KOPT-K1 (cell line): ENCODE measurements at regions not wholly inside any gene's neighbourhood (a gene's known extent, or its start where the extent isn't known, plus 50 kb on each side); places are given as distances from the start of the nearest gene placed in this dataset.

Source experiments
- H3K27ac ChIP-seq: fragments of 200-600 bp; sonication (generic); 2 replicates; pipeline ENCODE4 v1.5.1; 2016; ENCODE audit warnings: antibody characterized with exemption, mild to moderate bottlenecking, low read depth, low read length; ENCODE audit not compliant: poor library complexity, severe bottlenecking
- H3K36me3 ChIP-seq: fragments of 200-600 bp; sonication (generic); 2 replicates; pipeline ENCODE4 v1.5.1; 2017; ENCODE audit warnings: antibody characterized with exemption, mild to moderate bottlenecking, low read length, moderate library complexity; ENCODE audit not compliant: insufficient read depth
- H3K9me3 ChIP-seq: fragments of 200-600 bp; sonication (generic); 2 replicates; pipeline ENCODE4 v1.5.1; 2017; ENCODE audit warnings: antibody characterized with exemption, low read length, mild to moderate bottlenecking; ENCODE audit not compliant: insufficient read depth, poor library complexity, severe bottlenecking

- Histone ChIP-seq H3K36me3 (no peaks in the 10 kb centered on the region), H3K9me3 (no peaks in the 10 kb centered on the region)
Observed at GRCh38 chr18:40031435-40031834, 1923.6 kb upstream of the PIK3C3 start.

GRCh38 chr18:40019797-40020392, 1935.1 kb upstream of the PIK3C3 start:
- Histone ChIP-seq H3K27ac (no peak overlapping the region), H3K9me3 (no peaks in the 10 kb centered on the region), H3K36me3 (no peaks in the 10 kb centered on the region)

More at GRCh38 chr18:40031435-40031834, 1923.6 kb upstream of the PIK3C3 start:
- no peak overlapping the region for H3K27ac ChIP-seq

- Histone ChIP-seq H3K36me3 (no peaks in the 10 kb centered on the region), H3K27ac (no peak overlapping the region), H3K9me3 (no peaks in the 10 kb centered on the region)
Observed at GRCh38 chr18:40018266-40018665, 1936.8 kb upstream of the PIK3C3 start.

- no peak overlapping the region for H3K27ac ChIP-seq
- no peaks in the 10 kb centered on the region for H3K36me3 ChIP-seq
- no peaks in the 10 kb centered on the region for H3K9me3 ChIP-seq
Observed at GRCh38 chr18:40017021-40017420, 1938.0 kb upstream of the PIK3C3 start.

GRCh38 chr18:40016405-40016804, 1938.6 kb upstream of the PIK3C3 start:
- H3K9me3 ChIP-seq = no peaks in the 10 kb centered on the region
- no peaks in the 10 kb centered on the region for H3K36me3 ChIP-seq
- H3K27ac ChIP-seq = no peak overlapping the region

GRCh38 chr18:40013001-40013609, 1941.9 kb upstream of the PIK3C3 start:
- H3K27ac ChIP-seq = no peak overlapping the region
- no peaks in the 10 kb centered on the region for H3K9me3 ChIP-seq

GRCh38 chr18:40011201-40011600, 1943.8 kb upstream of the PIK3C3 start:
- no peak overlapping the region for H3K27ac ChIP-seq
- no peaks in the 10 kb centered on the region for H3K9me3 ChIP-seq
- no peaks in the 10 kb centered on the region for H3K36me3 ChIP-seq

More at GRCh38 chr18:40013001-40013609, 1941.9 kb upstream of the PIK3C3 start:
- H3K36me3 ChIP-seq = no peaks in the 10 kb centered on the region

- Histone ChIP-seq H3K9me3 (no peaks in the 10 kb centered on the region), H3K36me3 (no peaks in the 10 kb centered on the region), H3K27ac (no peak overlapping the region)
Observed at GRCh38 chr18:40006634-40007033, 1948.4 kb upstream of the PIK3C3 start.

GRCh38 chr18:40004246-40004645, 1950.8 kb upstream of the PIK3C3 start:
- Histone ChIP-seq H3K9me3 (no peaks in the 10 kb centered on the region), H3K27ac (no peak overlapping the region), H3K36me3 (no peaks in the 10 kb centered on the region)

- H3K27ac ChIP-seq = no peak overlapping the region
- no peaks in the 10 kb centered on the region for H3K36me3 ChIP-seq
- H3K9me3 ChIP-seq = no peaks in the 10 kb centered on the region
Observed at GRCh38 chr18:39998317-39998716, 1956.7 kb upstream of the PIK3C3 start.

GRCh38 chr18:39994498-39994897, 1960.5 kb upstream of the PIK3C3 start:
- no peaks in the 10 kb centered on the region for H3K36me3 ChIP-seq

GRCh38 chr18:39991696-39992265, 1963.3 kb upstream of the PIK3C3 start:
- H3K36me3 ChIP-seq = no peaks in the 10 kb centered on the region
- H3K9me3 ChIP-seq = no peaks in the 10 kb centered on the region
- no peak overlapping the region for H3K27ac ChIP-seq

More at GRCh38 chr18:39994498-39994897, 1960.5 kb upstream of the PIK3C3 start:
- Histone ChIP-seq H3K27ac (no peak overlapping the region), H3K9me3 (no peaks in the 10 kb centered on the region)

- Histone ChIP-seq H3K36me3 (no peaks in the 10 kb centered on the region), H3K9me3 (no peaks in the 10 kb centered on the region), H3K27ac (no peak overlapping the region)
Observed at GRCh38 chr18:39990540-39990939, 1964.5 kb upstream of the PIK3C3 start.

GRCh38 chr18:39976771-39977170, 1978.3 kb upstream of the PIK3C3 start:
- no peaks in the 10 kb centered on the region for H3K36me3 ChIP-seq

GRCh38 chr18:39972521-39972920, 1982.5 kb upstream of the PIK3C3 start:
- H3K36me3 ChIP-seq = no peaks in the 10 kb centered on the region
- H3K9me3 ChIP-seq = no peaks in the 10 kb centered on the region
- no peak overlapping the region for H3K27ac ChIP-seq

More at GRCh38 chr18:39976771-39977170, 1978.3 kb upstream of the PIK3C3 start:
- no peaks in the 10 kb centered on the region for H3K9me3 ChIP-seq
- no peak overlapping the region for H3K27ac ChIP-seq
